K562 (cell line): ENCODE measurements at regions not wholly inside any gene's neighbourhood (a gene's known extent, or its start where the extent isn't known, plus 50 kb on each side); places are given as distances from the start of the nearest gene placed in this dataset.

Experiments used
- BRD9 ChIP-seq: fragments of 450-650 bp; IDR thresholded peaks from 2 replicates; pipeline ENCODE4 v1.6.1; 2018; ENCODE audit warnings: low read depth; ENCODE audit not compliant: partially characterized antibody
- EGR1 ChIP-seq: fragments of 450-650 bp; conservative IDR thresholded peaks from 2 replicates; pipeline ENCODE4 v1.6.1; 2017; ENCODE audit warnings: mild to moderate bottlenecking
- HEY1 ChIP-seq: fragments of 250-450 bp; sonication (Bioruptor Pico); IDR thresholded peaks from 2 replicates; pipeline ENCODE4 v1.5.0; 2020; ENCODE audit warnings: mild to moderate bottlenecking, moderate library complexity, borderline replicate concordance
- HNRNPL ChIP-seq: fragments of 200-400 bp; formaldehyde crosslinking; IDR thresholded peaks from 2 replicates; pipeline ENCODE4 v1.6.1; 2017; ENCODE audit warnings: low read depth, mild to moderate bottlenecking, low read length
- LEF1 ChIP-seq: fragments of 450-650 bp; IDR thresholded peaks from 2 replicates; pipeline ENCODE4 v1.6.1; 2016; ENCODE audit warnings: mild to moderate bottlenecking
- MAFG ChIP-seq: fragments of 450-650 bp; conservative IDR thresholded peaks from 2 replicates; pipeline ENCODE4 v1.6.1; 2016; ENCODE audit warnings: missing genetic modification characterization, missing compliant biosample characterization
- MLLT1 ChIP-seq, 2 experiments: fragments of 450-650 bp; IDR thresholded peaks; 2 replicates each; pipeline ENCODE4 v1.6.1; 2016
- MTA3 ChIP-seq: fragments of 450-650 bp; formaldehyde crosslinking; IDR thresholded peaks from 2 replicates; pipeline ENCODE4 v1.6.1; 2017; ENCODE audit warnings: mild to moderate bottlenecking, borderline replicate concordance
- RAD51 ChIP-seq: fragments of 450-650 bp; IDR thresholded peaks from 2 replicates; pipeline ENCODE4 v1.7.1; 2016; ENCODE audit warnings: low read depth, mild to moderate bottlenecking, borderline replicate concordance
- RBBP5 ChIP-seq: fragments of 200-600 bp; sonication (generic); IDR thresholded peaks from 2 replicates; pipeline ENCODE4 v1.6.1; 2012; ENCODE audit warnings: borderline replicate concordance, mild to moderate bottlenecking, low read length, control low read depth, inconsistent platforms; ENCODE audit not compliant: insufficient read depth, poor library complexity, severe bottlenecking
- TCF15 ChIP-seq: fragments of 250-450 bp; sonication (Bioruptor Pico); IDR thresholded peaks from 2 replicates; pipeline ENCODE4 v1.8.0; 2022; ENCODE audit warnings: moderate library complexity, mild to moderate bottlenecking, inconsistent platforms
- TFE3 ChIP-seq: fragments of 450-650 bp; formaldehyde crosslinking; IDR thresholded peaks from 2 replicates; pipeline ENCODE4 v1.4.0; 2020; ENCODE audit warnings: mild to moderate bottlenecking, mixed read lengths
- USF1 ChIP-seq: sonication (generic); formaldehyde crosslinking; IDR thresholded peaks from 2 replicates; pipeline ENCODE4 v1.9.0; 2022; ENCODE audit warnings: mild to moderate bottlenecking, missing genetic modification reagents

GRCh38 chr20:62584671-62585460, 57.4 kb upstream of the SLCO4A1 start (continued):
- TF ChIP-seq BRD9 (no peak), RBBP5 (no peak), HEY1 (CRISPR knock-in tag) (no peak), EGR1 (peak; percentile 70), TFE3 (CRISPR knock-in tag) (peak; percentile 75), MTA3 (no peak), RAD51 (peak; percentile 66), USF1 (CRISPR knock-in tag) (peak; percentile 93), MLLT1 (IDR thresholded peaks at IDR 0.05) (0 out of 4 replicates have a peak, but pooled peaks of 1 of the 2 experiments have one; percentile 24), MAFG (tag) (no peak), HNRNPL (no peak), TCF15 (CRISPR knock-in tag) (no peak), LEF1 (peak; percentile 32; the same call in 1 of the 2 replicates)
